HepG2 (cell line): ENCODE measurements at regions not wholly inside any gene's neighbourhood (a gene's known extent, or its start where the extent isn't known, plus 50 kb on each side); places are given as distances from the start of the nearest gene placed in this dataset.
A peak's percentile ranks its signal among the peaks of the same experiment; 100 is the strongest.

Experiments used
- ATAC-seq: fragments of 200-7000 bp; cut with Tn5 transposase; 3 replicates; pipeline ENCODE4 v1.9.1; 2020; ENCODE audit warnings: mild to moderate bottlenecking, moderate library complexity
- BruUV-seq: library from RNA; stranded (reverse); fragments of 400-500 nt; replicated peaks from 2 replicates; lab custom pipeline; 2021; lab: Mats Ljungman, UMichigan
- CTCF ChIA-PET: fragments of 300-600 bp; formaldehyde crosslinking; extraction: SDS; loops from one replicate; lab custom pipeline; 2021; ENCODE audit warnings: low total read pairs, inconsistent platforms, low intra/inter-chr PET ratio; lab: Yijun Ruan, JAX
- POLR2A ChIA-PET: fragments of 350-600 bp; sonication (Branson Sonifier 250); formaldehyde crosslinking; loops from one replicate; lab custom pipeline; 2020; ENCODE audit warnings: antibody characterized with exemption, inconsistent platforms; lab: Yijun Ruan, JAX
- DNase-seq: peaks from one replicate; pipeline ENCODE4 v3.0.0-alpha.2; 2015; ENCODE audit warnings: low spot score
- FAIRE-seq: peaks from 3 replicates; lab custom pipeline; 2011; peaks lifted over from hg19 to GRCh38; lab: Jason Lieb, UNC
- H2AFZ ChIP-seq: one replicate; pipeline ENCODE4 v1.6.1; 2011; ENCODE audit warnings: low read length, inconsistent platforms
- H3K27ac ChIP-seq: fragments of 300-600 bp; 3 replicates; pipeline ENCODE4 v1.8.0; 2011; ENCODE audit warnings: mixed run types, mild to moderate bottlenecking, mixed read lengths, low read length, inconsistent platforms; ENCODE audit not compliant: insufficient read depth; ENCODE audit errors: extremely low read length
- H3K27me3 ChIP-seq, 2 experiments: fragments of 200-600 bp in 1 of 2; 2 replicates in 1 of 2; 3 replicates in 1 of 2; pipeline versions ENCODE4 v1.6.0 to v1.8.0; 2011; ENCODE audit warnings: low read length in 2 of 2, mild to moderate bottlenecking in 2 of 2, moderate library complexity in 2 of 2, inconsistent platforms in 1 of 2; ENCODE audit not compliant: insufficient read depth in 2 of 2, control insufficient read depth in 1 of 2
- H3K36me3 ChIP-seq, 2 experiments: fragments of 200-600 bp in 1 of 2; replicated peaks in 1 of 2; 2 replicates in 1 of 2; 3 replicates in 1 of 2; pipeline versions ENCODE4 v1.5.1 to v1.8.0; 2011; ENCODE audit warnings: low read length in 2 of 2, inconsistent platforms in 1 of 2; ENCODE audit not compliant: insufficient read depth in 2 of 2, control insufficient read depth in 1 of 2
- H3K4me1 ChIP-seq: 2 replicates; pipeline ENCODE4 v1.5.1; 2012; ENCODE audit warnings: low read length, inconsistent platforms; ENCODE audit not compliant: insufficient read depth
- H3K4me2 ChIP-seq: 2 replicates; pipeline ENCODE4 v1.6.0; 2011; ENCODE audit warnings: low read depth, low read length, inconsistent platforms
- H3K4me3 ChIP-seq, 3 experiments: fragments of 200-600 bp in 1 of 3; sonication (generic), shearing (Covaris generic) in 1 of 3; replicated peaks in 1 of 3; 2 replicates each; pipeline ENCODE4 v1.5.1; 2011 to 2016; ENCODE audit warnings: low read length in 3 of 3, inconsistent platforms in 2 of 3, low read depth in 2 of 3, mild to moderate bottlenecking in 2 of 3, control low read depth in 1 of 3, mixed read lengths in 1 of 3; ENCODE audit not compliant: insufficient read depth in 1 of 3
- H3K79me2 ChIP-seq: one replicate; pipeline ENCODE4 v1.6.1; 2011; ENCODE audit warnings: low read length, inconsistent platforms; ENCODE audit not compliant: insufficient read depth
- H3K9ac ChIP-seq: 2 replicates; pipeline ENCODE4 v1.6.0; 2011; ENCODE audit warnings: mild to moderate bottlenecking, low read depth, low read length, inconsistent platforms; ENCODE audit not compliant: insufficient read depth
- H3K9me3 ChIP-seq: 2 replicates; pipeline ENCODE4 v1.5.1; 2012; ENCODE audit warnings: mild to moderate bottlenecking, low read length
- H4K20me1 ChIP-seq: 2 replicates; pipeline ENCODE4 v1.6.0; 2011; ENCODE audit warnings: inconsistent platforms, mild to moderate bottlenecking, low read length, moderate library complexity; ENCODE audit not compliant: insufficient read depth
- MAFF ChIP-seq: IDR thresholded peaks from 2 replicates; pipeline ENCODE4 v1.6.1; 2011; ENCODE audit warnings: low read depth, low read length, improper control_type of control experiment
- MAFK ChIP-seq, 2 experiments: IDR thresholded peaks in 1 of 2; conservative IDR thresholded peaks in 1 of 2; 2 replicates each; pipeline ENCODE4 v1.6.1; 2011; ENCODE audit warnings: improper control_type of control experiment in 2 of 2, low read length in 2 of 2
- SETDB1 ChIP-seq: sonication (generic); formaldehyde crosslinking; IDR thresholded peaks from 2 replicates; pipeline ENCODE4 v1.5.1; 2020; ENCODE audit warnings: missing genetic modification reagents, mild to moderate bottlenecking, borderline replicate concordance
- TRIM24 ChIP-seq: sonication (generic); formaldehyde crosslinking; IDR thresholded peaks from 2 replicates; pipeline ENCODE4 v1.8.0; 2022; ENCODE audit warnings: mild to moderate bottlenecking, missing genetic modification reagents
- ZNF607 ChIP-seq: sonication (generic); formaldehyde crosslinking; IDR thresholded peaks from 2 replicates; pipeline ENCODE4 v1.5.1; 2020; ENCODE audit warnings: missing genetic modification reagents, mild to moderate bottlenecking, borderline replicate concordance
- WGBS: methylation state at CpG from one replicate; pipeline ENCODE4 v1.1.6; 2017; ENCODE audit warnings: low lambda C conversion rate; 5-methylcytosine and 5-hydroxymethylcytosine counted together
- in situ Hi-C: cut with HindIII; loops from 2 replicates; pipeline ENCODE4 v1.10.0; 2017; ENCODE audit warnings: low pct_unique_long_range_greater_than_20kb; ENCODE audit not compliant: extremely low pct_ligation_motif_present
- intact Hi-C: fragments of 100-400 bp; cut with micrococcal nuclease; formaldehyde crosslinking; loops from one replicate; pipeline ENCODE4 v1.10.0; 2022; ENCODE audit not compliant: unreplicated experiment
- TF ChIP-seq, protein P1 (sequence below): sonication (generic); formaldehyde crosslinking; IDR thresholded peaks from 2 replicates; pipeline ENCODE4 v1.4.0; 2020; ENCODE audit warnings: missing genetic modification reagents
- TF ChIP-seq, protein P2 (sequence below): sonication (generic); formaldehyde crosslinking; IDR thresholded peaks from 2 replicates; pipeline ENCODE4 v1.4.0; 2020; ENCODE audit warnings: missing genetic modification reagents
- TF ChIP-seq, protein P3 (sequence below): sonication (generic); formaldehyde crosslinking; IDR thresholded peaks from 2 replicates; pipeline ENCODE4 v1.4.0; 2020; ENCODE audit warnings: missing genetic modification reagents

DNA sequence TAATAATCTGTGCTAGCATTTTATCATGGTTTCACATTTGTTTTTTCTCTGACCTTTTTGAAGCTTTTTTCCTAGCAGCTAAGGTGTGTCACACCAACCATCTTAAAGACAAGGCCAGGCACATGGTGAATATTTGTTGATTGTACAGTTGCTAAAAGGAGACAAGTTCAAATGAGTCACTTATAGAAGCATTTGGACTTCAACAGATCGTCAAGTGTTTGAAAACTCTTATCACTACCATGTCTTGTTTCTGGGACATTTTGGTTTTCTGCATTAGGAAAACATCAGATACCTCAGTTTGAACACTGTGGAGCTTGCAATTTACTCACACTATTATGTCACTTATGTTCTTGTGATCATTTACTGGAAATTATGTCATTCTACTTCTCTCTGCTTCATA is 407.3 kb downstream of the USP25 start:
- Histone ChIP-seq H3K4me1 (no peaks in the 10 kb centered on the region), H3K79me2 (no peaks in the 10 kb centered on the region), H3K27ac (no peak overlapping the region), H3K9me3 (no peaks in the 10 kb centered on the region), H3K27me3 (no peaks in the 10 kb centered on the region), H3K9ac (no peak overlapping the region), H3K4me3 (no peak overlapping the region), H2AFZ (no peak overlapping the region), H4K20me1 (no peaks in the 10 kb centered on the region), H3K4me2 (no peak overlapping the region), H3K36me3 (no peaks in the 10 kb centered on the region)
- CTCF ChIA-PET = no interaction called here
- no peak for DNase-seq
- no peak for FAIRE-seq
- no peak for TF ChIP-seq SETDB1 (CRISPR knock-in tag)
- TF ChIP-seq ZNF607 = no peak
- no peak for ATAC-seq
- BruUV-seq = no TSS peak
- 0% methylated on average over 1 of the region's 1 CpG for WGBS
- in situ Hi-C loops (no loop called here), intact Hi-C loops (no loop called here)
- POLR2A ChIA-PET = no interaction called here

DNA sequence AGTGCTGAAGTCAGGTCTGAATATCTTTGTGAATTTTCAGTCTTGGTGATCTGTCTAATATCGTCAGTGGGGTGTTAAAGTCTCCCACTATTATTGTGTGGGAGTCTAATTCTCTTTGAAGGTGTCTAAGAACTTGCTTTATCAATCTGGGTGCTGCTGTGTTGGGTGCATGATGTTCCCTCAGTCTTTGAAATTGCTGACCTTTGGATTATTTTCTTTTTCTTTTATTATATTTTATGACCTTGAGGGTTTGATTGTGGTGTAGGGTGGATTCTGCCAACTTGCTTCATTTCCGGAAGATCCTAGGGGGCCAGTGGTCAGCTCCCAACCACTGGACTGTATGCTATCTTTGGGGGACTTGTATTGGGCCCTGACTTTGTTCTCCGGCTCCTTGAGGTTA is 415.3 kb downstream of the USP25 start:
- TF ChIP-seq, protein P1, sequence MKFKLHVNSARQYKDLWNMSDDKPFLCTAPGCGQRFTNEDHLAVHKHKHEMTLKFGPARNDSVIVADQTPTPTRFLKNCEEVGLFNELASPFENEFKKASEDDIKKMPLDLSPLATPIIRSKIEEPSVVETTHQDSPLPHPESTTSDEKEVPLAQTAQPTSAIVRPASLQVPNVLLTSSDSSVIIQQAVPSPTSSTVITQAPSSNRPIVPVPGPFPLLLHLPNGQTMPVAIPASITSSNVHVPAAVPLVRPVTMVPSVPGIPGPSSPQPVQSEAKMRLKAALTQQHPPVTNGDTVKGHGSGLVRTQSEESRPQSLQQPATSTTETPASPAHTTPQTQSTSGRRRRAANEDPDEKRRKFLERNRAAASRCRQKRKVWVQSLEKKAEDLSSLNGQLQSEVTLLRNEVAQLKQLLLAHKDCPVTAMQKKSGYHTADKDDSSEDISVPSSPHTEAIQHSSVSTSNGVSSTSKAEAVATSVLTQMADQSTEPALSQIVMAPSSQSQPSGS (CRISPR knock-in tag) = no peak
- TF ChIP-seq, protein P2, sequence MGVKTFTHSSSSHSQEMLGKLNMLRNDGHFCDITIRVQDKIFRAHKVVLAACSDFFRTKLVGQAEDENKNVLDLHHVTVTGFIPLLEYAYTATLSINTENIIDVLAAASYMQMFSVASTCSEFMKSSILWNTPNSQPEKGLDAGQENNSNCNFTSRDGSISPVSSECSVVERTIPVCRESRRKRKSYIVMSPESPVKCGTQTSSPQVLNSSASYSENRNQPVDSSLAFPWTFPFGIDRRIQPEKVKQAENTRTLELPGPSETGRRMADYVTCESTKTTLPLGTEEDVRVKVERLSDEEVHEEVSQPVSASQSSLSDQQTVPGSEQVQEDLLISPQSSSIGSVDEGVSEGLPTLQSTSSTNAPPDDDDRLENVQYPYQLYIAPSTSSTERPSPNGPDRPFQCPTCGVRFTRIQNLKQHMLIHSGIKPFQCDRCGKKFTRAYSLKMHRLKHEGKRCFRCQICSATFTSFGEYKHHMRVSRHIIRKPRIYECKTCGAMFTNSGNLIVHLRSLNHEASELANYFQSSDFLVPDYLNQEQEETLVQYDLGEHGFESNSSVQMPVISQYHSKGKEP = no peak
- TF ChIP-seq TRIM24 (CRISPR knock-in tag) (no peak), SETDB1 (CRISPR knock-in tag) (no peak), MAFF (peak; percentile 57), MAFK (conservative IDR thresholded peaks at IDR 0.05 in 1 of 2, IDR thresholded peaks at IDR 0.05 in 1 of 2; ENCODE audit: low read length in 2 of 2) (peak in 1 of 2 experiments; percentile 67; a peak in 3 of 4 replicates)
- TF ChIP-seq, protein P3, sequence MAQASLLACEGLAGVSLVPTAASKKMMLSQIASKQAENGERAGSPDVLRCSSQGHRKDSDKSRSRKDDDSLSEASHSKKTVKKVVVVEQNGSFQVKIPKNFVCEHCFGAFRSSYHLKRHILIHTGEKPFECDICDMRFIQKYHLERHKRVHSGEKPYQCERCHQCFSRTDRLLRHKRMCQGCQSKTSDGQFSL (CRISPR knock-in tag) = no peak
- POLR2A ChIA-PET = no interaction called here
- Histone ChIP-seq H4K20me1 (no peaks in the 10 kb centered on the region), H3K9ac (no peak overlapping the region), H3K9me3 (no peaks in the 10 kb centered on the region), H3K4me2 (no peak overlapping the region), H3K79me2 (no peaks in the 10 kb centered on the region), H3K4me3 (no peak overlapping the region), H3K4me1 (no peaks in the 10 kb centered on the region), H3K27me3 (no peaks in the 10 kb centered on the region), H2AFZ (no peak overlapping the region), H3K27ac (no peak overlapping the region), H3K36me3 (no peaks in the 10 kb centered on the region)
- DNase-seq = no peak
- no peak for ATAC-seq
- intact Hi-C loops (no loop called here), in situ Hi-C loops (no loop called here)
- no peak for FAIRE-seq
- BruUV-seq = no TSS peak
- WGBS = 35% methylated on average over 3 of the region's 3 CpGs
- CTCF ChIA-PET = no interaction called here
